ENCODE measurements at regions not wholly inside any gene's neighbourhood (a gene's known extent, or its start where the extent isn't known, plus 50 kb on each side); places are given as distances from the start of the nearest gene placed in this dataset.
A peak's percentile ranks its signal among the peaks of the same experiment; 100 is the strongest.

- WGBS, 2 donors = 69 to 79% methylated on average over 14 of the region's 14 CpGs
- H3K27ac ChIP-seq = peak overlapping the region; percentile 9 to 72 (median 56)
- no peak overlapping the region for H3K4me3 ChIP-seq
- peaks cover 0 to 3% (median 0%) of the 10 kb centered on the region in 4 donors for H3K4me1 ChIP-seq
- ATAC-seq (ENCODE audit: low FRiP score in 2 of 2) (peak; percentile 62 to 70), DNase-seq (no peak)
- TF ChIP-seq POLR2A (IDR thresholded peaks at IDR 0.05) = no peak
- no peak for TF ChIP-seq POLR2AphosphoS5 (IDR thresholded peaks at IDR 0.05)
- no peak for TF ChIP-seq EP300 (IDR thresholded peaks at IDR 0.05)
- TF ChIP-seq CTCF (IDR thresholded peaks at IDR 0.05) = no peak
- H3K9me3 ChIP-seq = peaks cover 0 to 4% (median 3%) of the 10 kb centered on the region in 4 donors
- no peaks in the 10 kb centered on the region for H3K36me3 ChIP-seq
- H3K27me3 ChIP-seq = no peaks in the 10 kb centered on the region
Measured at GRCh38 chr1:29417147-29417858, 181.0 kb downstream of the PTPRU start.

GRCh38 chr1:29416267-29417146 is 180.2 kb downstream of the PTPRU start:
- Histone ChIP-seq H3K4me3 (no peak overlapping the region), H3K27ac (peak overlapping the region; percentile 9 to 72 (median 56)), H3K4me1 (peaks cover 0 to 3% (median 0%) of the 10 kb centered on the region in 4 donors), H3K36me3 (no peaks in the 10 kb centered on the region), H3K9me3 (peaks cover 0 to 4% (median 3%) of the 10 kb centered on the region in 4 donors), H3K27me3 (no peaks in the 10 kb centered on the region)
- TF ChIP-seq POLR2A (IDR thresholded peaks at IDR 0.05) = no peak
- TF ChIP-seq CTCF (IDR thresholded peaks at IDR 0.05) = peak in 1 of 6 experiments; percentile 11
- ATAC-seq (ENCODE audit: low FRiP score in 2 of 2) (peak; percentile 31 to 39), DNase-seq (no peak)
- 49 to 55% methylated on average over 11 to 13 of the region's 13 CpGs for WGBS, 2 donors

- H3K4me1 ChIP-seq = peaks cover 0 to 3% (median 0%) of the 10 kb centered on the region in 4 donors
- H3K36me3 ChIP-seq = no peaks in the 10 kb centered on the region
- peaks cover 0 to 2% (median 2%) of the 10 kb centered on the region in 4 donors for H3K9me3 ChIP-seq
- no peaks in the 10 kb centered on the region for H3K27me3 ChIP-seq
- WGBS, 2 donors = 30 to 37% methylated on average over 3 of the region's 3 CpGs
- H3K4me3 ChIP-seq = no peak overlapping the region
- DNase-seq = no peak
- peak overlapping the region in 1 of 4 donors; percentile 72 for H3K27ac ChIP-seq
- TF ChIP-seq POLR2AphosphoS5 (IDR thresholded peaks at IDR 0.05) (no peak), POLR2A (IDR thresholded peaks at IDR 0.05) (no peak), CTCF (IDR thresholded peaks at IDR 0.05) (no peak), EP300 (IDR thresholded peaks at IDR 0.05) (no peak)
- no peak for ATAC-seq (ENCODE audit: low FRiP score in 2 of 2)
Measured at GRCh38 chr1:29415861-29416260, 179.5 kb downstream of the PTPRU start.

- no peak overlapping the region for H3K27ac ChIP-seq
- peak in 1 of 2 donors; percentile 25 for ATAC-seq (ENCODE audit: low FRiP score in 2 of 2)
- H3K27me3 ChIP-seq = no peaks in the 10 kb centered on the region
- peaks cover 0 to 3% (median 0%) of the 10 kb centered on the region in 4 donors for H3K4me1 ChIP-seq
- TF ChIP-seq POLR2A (IDR thresholded peaks at IDR 0.05) (no peak), CTCF (IDR thresholded peaks at IDR 0.05) (peak in 2 of 6 experiments; percentile 12 to 22), EP300 (IDR thresholded peaks at IDR 0.05) (no peak), POLR2AphosphoS5 (IDR thresholded peaks at IDR 0.05) (no peak)
- no peak overlapping the region for H3K4me3 ChIP-seq
- no peaks in the 10 kb centered on the region for H3K36me3 ChIP-seq
- peak in 1 of 2 donors; percentile 41 for DNase-seq
- no peaks in the 10 kb centered on the region for H3K9me3 ChIP-seq
- WGBS, 2 donors = 31 to 34% methylated on average over 8 to 9 of the region's 9 CpGs
Measured at GRCh38 chr1:29415156-29415830, 179.0 kb downstream of the PTPRU start.

All from upper lobe of left lung (tissue), 6 donors.